Nephron (organoid): ENCODE measurements at regions not wholly inside any gene's neighbourhood (a gene's known extent, or its start where the extent isn't known, plus 50 kb on each side); places are given as distances from the start of the nearest gene placed in this dataset.

Source experiments
- H3K27ac Mint-ChIP-seq, 3 experiments: 2 replicates each; pipeline ENCODE4 v1.8.0; 2020; ENCODE audit warnings: mixed read lengths in 3 of 3, mild to moderate bottlenecking in 2 of 3, moderate library complexity in 1 of 3
- H3K27me3 Mint-ChIP-seq: 2 replicates; pipeline ENCODE4 v1.8.0; 2021; ENCODE audit warnings: low read depth, mild to moderate bottlenecking, moderate library complexity, mixed read lengths
- H3K36me3 Mint-ChIP-seq: 2 replicates; pipeline ENCODE4 v1.8.0; 2020; ENCODE audit warnings: low read depth, mixed read lengths
- H3K4me1 Mint-ChIP-seq: 2 replicates; pipeline ENCODE4 v1.8.0; 2020; ENCODE audit warnings: mixed read lengths
- H3K4me3 Mint-ChIP-seq, 3 experiments: 2 replicates each; pipeline ENCODE4 v1.8.0; 2020; ENCODE audit warnings: mild to moderate bottlenecking in 3 of 3, mixed read lengths in 3 of 3, moderate library complexity in 2 of 3
- H3K9me3 Mint-ChIP-seq: 2 replicates; pipeline ENCODE4 v1.8.0; 2020; ENCODE audit warnings: mixed read lengths
- CTCF ChIP-seq, 3 experiments: fragments of 200-600 bp; sonication (generic); IDR thresholded peaks; one replicate each; pipeline ENCODE4 v1.5.0; 2021; ENCODE audit warnings: antibody characterized with exemption in 3 of 3; ENCODE audit not compliant: unreplicated experiment in 3 of 3

- Mint-ChIP-seq H3K27ac (no peak overlapping the region), H3K4me3 (no peak overlapping the region), H3K27me3 (no peaks in the 10 kb centered on the region), H3K36me3 (peaks cover 3% of the 10 kb centered on the region), H3K9me3 (peaks cover 7% of the 10 kb centered on the region), H3K4me1 (peaks cover 10% of the 10 kb centered on the region)
- TF ChIP-seq CTCF (IDR thresholded peaks at IDR 0.05; ENCODE audit: unreplicated experiment in 3 of 3): no peak
Measured at GRCh38 chr11:103539166-103539565, 429.9 kb downstream of the DYNC2H1 start.

GRCh38 chr11:103541186-103541795 is 432.1 kb downstream of the DYNC2H1 start:
- no peak overlapping the region for H3K27ac Mint-ChIP-seq
- H3K9me3 Mint-ChIP-seq: peaks cover 7% of the 10 kb centered on the region
- no peak for TF ChIP-seq CTCF (IDR thresholded peaks at IDR 0.05; ENCODE audit: unreplicated experiment in 3 of 3)
- H3K4me1 Mint-ChIP-seq: peaks cover 10% of the 10 kb centered on the region
- H3K4me3 Mint-ChIP-seq: no peak overlapping the region
- H3K27me3 Mint-ChIP-seq: no peaks in the 10 kb centered on the region
- peaks cover 3% of the 10 kb centered on the region for H3K36me3 Mint-ChIP-seq

GRCh38 chr11:103542851-103543250 is 433.6 kb downstream of the DYNC2H1 start:
- Mint-ChIP-seq H3K4me3 (no peak overlapping the region), H3K9me3 (peaks cover 7% of the 10 kb centered on the region), H3K36me3 (peaks cover 3% of the 10 kb centered on the region), H3K4me1 (no peaks in the 10 kb centered on the region), H3K27me3 (no peaks in the 10 kb centered on the region), H3K27ac (no peak overlapping the region)
- no peak for TF ChIP-seq CTCF (IDR thresholded peaks at IDR 0.05; ENCODE audit: unreplicated experiment in 3 of 3)

- H3K9me3 Mint-ChIP-seq: peaks cover 7% of the 10 kb centered on the region
- TF ChIP-seq CTCF (IDR thresholded peaks at IDR 0.05; ENCODE audit: unreplicated experiment in 3 of 3): no peak
- H3K4me1 Mint-ChIP-seq: no peaks in the 10 kb centered on the region
- no peak overlapping the region for H3K4me3 Mint-ChIP-seq
- H3K27ac Mint-ChIP-seq: no peak overlapping the region
- H3K27me3 Mint-ChIP-seq: no peaks in the 10 kb centered on the region
- peaks cover 3% of the 10 kb centered on the region for H3K36me3 Mint-ChIP-seq
Measured at GRCh38 chr11:103543456-103543855, 434.2 kb downstream of the DYNC2H1 start.

GRCh38 chr11:103544874-103545273 is 435.6 kb downstream of the DYNC2H1 start:
- Mint-ChIP-seq H3K27me3 (no peaks in the 10 kb centered on the region), H3K27ac (no peak overlapping the region), H3K4me1 (no peaks in the 10 kb centered on the region), H3K9me3 (peaks cover 7% of the 10 kb centered on the region), H3K36me3 (peaks cover 3% of the 10 kb centered on the region), H3K4me3 (no peak overlapping the region)
- TF ChIP-seq CTCF (IDR thresholded peaks at IDR 0.05; ENCODE audit: unreplicated experiment in 3 of 3): no peak

GRCh38 chr11:103545551-103545950 is 436.3 kb downstream of the DYNC2H1 start:
- H3K27me3 Mint-ChIP-seq: no peaks in the 10 kb centered on the region
- peaks cover 5% of the 10 kb centered on the region for H3K9me3 Mint-ChIP-seq
- no peak for TF ChIP-seq CTCF (IDR thresholded peaks at IDR 0.05; ENCODE audit: unreplicated experiment in 3 of 3)
- peaks cover 3% of the 10 kb centered on the region for H3K4me1 Mint-ChIP-seq
- H3K36me3 Mint-ChIP-seq: peaks cover 1% of the 10 kb centered on the region
- no peak overlapping the region for H3K4me3 Mint-ChIP-seq
- H3K27ac Mint-ChIP-seq: no peak overlapping the region
